Adrenal gland (tissue), 9 donors: ENCODE measurements at regions not wholly inside any gene's neighbourhood (a gene's known extent, or its start where the extent isn't known, plus 50 kb on each side); places are given as distances from the start of the nearest gene placed in this dataset.

Source experiments
- DNase-seq, 7 donors: peaks; one replicate each; pipeline ENCODE4 v3.0.0-alpha.2; 2019 to 2020
- H3K27ac ChIP-seq, 5 donors: fragments of 200-600 bp; sonication (generic) in 4 of 5; 1 replicate in 3 of 5; 2 replicates in 2 of 5; pipeline versions ENCODE4 v1.5.1 to v1.8.0; 2016 to 2020; ENCODE audit warnings: mild to moderate bottlenecking in 1 of 5
- H3K27me3 ChIP-seq: fragments of 200-600 bp; 2 replicates; pipeline ENCODE4 v1.8.0; 2021
- H3K36me3 ChIP-seq, 2 donors: fragments of 200-600 bp; replicated peaks in 1 of 2; 1 replicate in 1 of 2; 2 replicates in 1 of 2; pipeline versions ENCODE4 v1.5.1 to v1.8.0; 2018 to 2022
- H3K4me1 ChIP-seq, 2 donors: fragments of 200-600 bp; replicated peaks in 1 of 2; 1 replicate in 1 of 2; 2 replicates in 1 of 2; pipeline versions ENCODE4 v1.5.1 to v1.8.0; 2018 to 2021
- H3K4me3 ChIP-seq, 4 donors: fragments of 200-600 bp; sonication (generic) in 3 of 4; one replicate each; pipeline ENCODE4 v1.5.1; 2016 to 2018
- H3K9me3 ChIP-seq, 3 donors: fragments of 200-600 bp; sonication (generic) in 1 of 3; replicated peaks in 1 of 3; 1 replicate in 2 of 3; 2 replicates in 1 of 3; pipeline versions ENCODE4 v1.5.1 to v1.8.0; 2016 to 2021
- CTCF ChIP-seq, 6 experiments: fragments of 450-650 bp in 4 of 6; fragments of 200-600 bp in 2 of 6; sonication (generic) in 1 of 6; IDR thresholded peaks; 1 replicate in 5 of 6; 2 replicates in 1 of 6; pipeline versions ENCODE4 v1.5.1 to v1.8.0; 2016 to 2021; ENCODE audit warnings: antibody characterized with exemption in 6 of 6, mild to moderate bottlenecking in 2 of 6, moderate library complexity in 1 of 6
- POLR2A ChIP-seq, 2 donors: fragments of 450-650 bp; IDR thresholded peaks; one replicate each; pipeline ENCODE4 v1.6.1; 2017; ENCODE audit warnings: antibody characterized with exemption in 2 of 2, mild to moderate bottlenecking in 2 of 2, moderate library complexity in 1 of 2
- WGBS, 4 donors: extraction: QIAGEN DNeasy Blood & Tissue Kit in 2 of 4; methylation state at CpG; one replicate each; pipeline versions ENCODE4 v1.1.5 to v1.1.7; 2013 to 2017; 5-methylcytosine and 5-hydroxymethylcytosine counted together
- intact Hi-C, 2 donors: fragments of 100-400 bp; cut with DNase I; formaldehyde crosslinking; loops; one replicate each; pipeline versions ENCODE4 v1.14.1 to v1.15.0; 2022 to 2023
- donor health status: healthy with polysubstance abuse.
- donor health status: Bipolar disorder and iron deficiency.
- donor health status: DM: yes; HTN: yes; CAD: no.
- donor health status: DM: no; HTN: no; CAD: no.
- donor health status: DM: no; HTN: no; CAD: no.

DNA sequence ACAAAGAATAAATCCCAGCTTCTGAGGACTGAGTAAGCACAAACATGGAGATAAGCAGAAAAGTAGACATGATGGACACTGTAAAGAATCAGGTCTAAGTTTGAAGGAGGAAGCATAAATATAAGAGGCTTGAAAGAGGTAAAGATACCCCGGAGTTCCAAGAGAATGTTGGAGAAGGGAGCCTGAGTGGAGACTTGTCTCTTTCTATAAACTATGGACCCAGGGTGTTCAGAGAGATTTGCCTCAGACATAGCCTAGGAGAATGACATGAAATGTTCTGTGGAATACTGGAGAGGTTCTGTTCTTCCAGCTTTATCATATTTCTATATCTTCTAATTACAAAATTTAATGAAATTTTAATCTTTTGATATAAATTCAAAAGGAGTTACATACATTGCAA lies 554.3 kb upstream of the B3GALT2 start:
- intact Hi-C loops: no loop called here
- no peak for DNase-seq
- 73 to 86% (median 82%) methylated on average over 1 of the region's 1 CpG for whole genome bisulfite sequencing, 4 donors
- no peaks in the 10 kb centered on the region for H3K27me3 ChIP-seq
- no peak for TF ChIP-seq CTCF (IDR thresholded peaks at IDR 0.05)
- TF ChIP-seq POLR2A (IDR thresholded peaks at IDR 0.05): no peak
- H3K27ac ChIP-seq: no peak overlapping the region
- no peaks in the 10 kb centered on the region for H3K36me3 ChIP-seq
- H3K4me3 ChIP-seq: no peak overlapping the region
- H3K4me1 ChIP-seq: no peaks in the 10 kb centered on the region
- H3K9me3 ChIP-seq: no peaks in the 10 kb centered on the region

DNA sequence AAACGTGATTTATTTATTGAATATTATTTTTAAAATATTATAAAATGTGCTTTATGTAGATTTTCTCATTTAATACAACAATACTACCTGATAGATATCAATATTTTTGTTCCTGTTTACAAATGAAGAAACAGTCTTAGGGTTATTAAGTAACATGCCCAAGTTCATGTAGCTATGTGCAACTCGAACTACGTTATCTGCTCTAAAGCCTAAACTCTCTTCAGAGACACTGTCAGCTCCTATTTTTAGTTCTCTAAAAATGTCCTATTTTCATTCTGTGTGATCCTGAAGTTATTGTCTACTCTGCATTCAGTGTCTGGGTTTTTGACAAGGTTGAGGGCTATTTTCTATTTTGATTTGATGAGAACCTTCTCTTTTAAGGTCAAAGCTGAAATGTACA lies 550.1 kb upstream of the B3GALT2 start:
- intact Hi-C loops: no loop called here
- Histone ChIP-seq H3K27ac (no peak overlapping the region), H3K4me1 (no peaks in the 10 kb centered on the region), H3K4me3 (no peak overlapping the region), H3K9me3 (no peaks in the 10 kb centered on the region), H3K27me3 (no peaks in the 10 kb centered on the region), H3K36me3 (no peaks in the 10 kb centered on the region)
- DNase-seq: no peak
- TF ChIP-seq POLR2A (IDR thresholded peaks at IDR 0.05): no peak
- TF ChIP-seq CTCF (IDR thresholded peaks at IDR 0.05): no peak
- 91 to 93% (median 93%) methylated on average over 3 of the region's 3 CpGs for WGBS, 4 donors

GRCh38 chr1:193733674-193734073 lies 547.3 kb upstream of the B3GALT2 start:
- intact Hi-C loops: no loop called here

GRCh38 chr1:193730017-193730416 lies 543.6 kb upstream of the B3GALT2 start:
- no peaks in the 10 kb centered on the region for H3K36me3 ChIP-seq
- peak; percentile 46 to 83 (median 62) for DNase-seq
- no peaks in the 10 kb centered on the region for H3K27me3 ChIP-seq
- WGBS, 4 donors: 34 to 53% (median 37%) methylated on average over 3 of the region's 3 CpGs
- intact Hi-C loops: no loop called here
- H3K27ac ChIP-seq: no peak overlapping the region
- H3K4me1 ChIP-seq: peaks cover 0 to 5% of the 10 kb centered on the region in 2 donors
- TF ChIP-seq CTCF (IDR thresholded peaks at IDR 0.05) (no peak), POLR2A (IDR thresholded peaks at IDR 0.05) (no peak)
- no peak overlapping the region for H3K4me3 ChIP-seq
- no peaks in the 10 kb centered on the region for H3K9me3 ChIP-seq

More at GRCh38 chr1:193733674-193734073, 547.3 kb upstream of the B3GALT2 start:
- no peaks in the 10 kb centered on the region for H3K27me3 ChIP-seq
- WGBS, 4 donors: 85 to 91% (median 89%) methylated on average over 3 of the region's 3 CpGs
- TF ChIP-seq CTCF (IDR thresholded peaks at IDR 0.05) (no peak), POLR2A (IDR thresholded peaks at IDR 0.05) (no peak)
- DNase-seq: no peak
- H3K27ac ChIP-seq: no peak overlapping the region
- H3K9me3 ChIP-seq: no peaks in the 10 kb centered on the region
- H3K36me3 ChIP-seq: no peaks in the 10 kb centered on the region
- H3K4me3 ChIP-seq: no peak overlapping the region
- peaks cover 0 to 5% of the 10 kb centered on the region in 2 donors for H3K4me1 ChIP-seq
